NB4 (cell line): ENCODE measurements at regions not wholly inside any gene's neighbourhood (a gene's known extent, or its start where the extent isn't known, plus 50 kb on each side); places are given as distances from the start of the nearest gene placed in this dataset.

Source experiments
- DNase-seq: peaks from one replicate; pipeline ENCODE4 v3.0.0; 2010; ENCODE audit warnings: low read depth
- H3K4me3 ChIP-seq: one replicate; pipeline ENCODE4 v1.5.1; 2011; ENCODE audit warnings: mild to moderate bottlenecking, low read depth, low read length, moderate library complexity
- CTCF ChIP-seq: IDR thresholded peaks from one replicate; pipeline ENCODE4 v1.5.1; 2012; ENCODE audit warnings: low read depth, low read length
- MYC ChIP-seq: IDR thresholded peaks from 2 replicates; pipeline ENCODE4 v1.6.1; 2011; ENCODE audit warnings: low read depth, low read length
- POLR2A ChIP-seq: IDR thresholded peaks from 2 replicates; pipeline ENCODE4 v1.6.1; 2011; ENCODE audit warnings: mild to moderate bottlenecking; ENCODE audit not compliant: insufficient read length; ENCODE audit errors: extremely low read depth
- TF ChIP-seq, protein P1 (sequence below): IDR thresholded peaks from 2 replicates; pipeline ENCODE4 v1.6.1; 2011; ENCODE audit warnings: low read depth, low read length

- H3K4me3 ChIP-seq = no peak overlapping the region
- no peak for TF ChIP-seq CTCF
- no peak for TF ChIP-seq POLR2A
- TF ChIP-seq, protein P1, sequence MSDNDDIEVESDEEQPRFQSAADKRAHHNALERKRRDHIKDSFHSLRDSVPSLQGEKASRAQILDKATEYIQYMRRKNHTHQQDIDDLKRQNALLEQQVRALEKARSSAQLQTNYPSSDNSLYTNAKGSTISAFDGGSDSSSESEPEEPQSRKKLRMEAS = no peak
- TF ChIP-seq MYC = no peak
- no peak for DNase-seq
Observed at GRCh38 chr15:97052513-97052912, 722.0 kb downstream of the NR2F2 start.

DNA sequence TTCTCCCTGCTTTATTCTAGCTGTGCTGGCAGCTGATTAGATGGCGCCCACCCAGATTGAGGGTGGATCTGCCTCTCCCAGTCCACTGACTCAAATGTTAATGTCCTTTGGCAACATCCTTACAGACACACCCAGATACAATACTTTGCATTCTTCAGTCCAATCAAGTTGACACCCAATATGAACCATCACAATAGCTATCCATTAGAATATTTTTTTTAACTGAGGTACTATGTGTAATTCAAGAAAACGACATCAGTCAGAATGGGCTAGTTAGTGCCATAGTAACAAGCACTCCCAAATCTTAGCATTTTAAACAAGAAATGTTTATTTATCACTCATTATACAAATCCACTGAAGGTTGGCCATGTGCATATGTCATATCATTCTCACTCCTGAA is 723.1 kb downstream of the NR2F2 start:
- no peak for TF ChIP-seq POLR2A
- no peak for DNase-seq
- H3K4me3 ChIP-seq = no peak overlapping the region

DNA sequence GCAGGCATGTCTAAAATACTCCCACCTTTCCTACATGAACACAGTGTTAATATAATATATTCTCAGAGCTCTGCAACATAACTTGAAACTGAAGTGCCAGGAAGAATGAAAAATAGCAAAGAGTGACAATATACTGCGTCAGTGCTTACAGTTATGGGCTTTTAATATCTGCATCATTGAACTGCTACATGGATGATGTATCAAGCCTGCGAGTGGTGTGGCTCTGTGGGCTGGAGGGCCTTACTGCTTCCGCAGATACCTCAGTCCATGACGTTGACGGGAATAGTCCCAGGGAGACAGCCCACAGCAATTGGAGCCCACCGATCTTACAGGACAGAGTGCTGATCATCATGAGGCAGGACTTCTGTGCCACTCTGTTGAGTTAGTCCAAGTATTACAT is 727.0 kb downstream of the NR2F2 start:
- no peak overlapping the region for H3K4me3 ChIP-seq
- no peak for DNase-seq
- TF ChIP-seq, protein P1 = no peak
- no peak for TF ChIP-seq MYC
- TF ChIP-seq POLR2A = no peak
- no peak for TF ChIP-seq CTCF

GRCh38 chr15:97059281-97059680 is 728.8 kb downstream of the NR2F2 start:
- DNase-seq = no peak
- H3K4me3 ChIP-seq = no peak overlapping the region
- TF ChIP-seq, protein P1 = no peak
- TF ChIP-seq CTCF (no peak), MYC (no peak), POLR2A (no peak)

- DNase-seq = no peak
- TF ChIP-seq POLR2A (no peak), MYC (no peak), CTCF (no peak)
- TF ChIP-seq, protein P1 = no peak
- no peak overlapping the region for H3K4me3 ChIP-seq
Observed at GRCh38 chr15:97061392-97061791, 730.9 kb downstream of the NR2F2 start.

GRCh38 chr15:97071668-97072067 is 741.2 kb downstream of the NR2F2 start:
- no peak for TF ChIP-seq MYC
- no peak for TF ChIP-seq CTCF
- no peak for TF ChIP-seq POLR2A
- TF ChIP-seq, protein P1 = no peak

More at GRCh38 chr15:97071668-97072067, 741.2 kb downstream of the NR2F2 start:
- H3K4me3 ChIP-seq = no peak overlapping the region
- no peak for DNase-seq
